ENCODE measurements at regions not wholly inside any gene's neighbourhood (a gene's known extent, or its start where the extent isn't known, plus 50 kb on each side); places are given as distances from the start of the nearest gene placed in this dataset.

DNA sequence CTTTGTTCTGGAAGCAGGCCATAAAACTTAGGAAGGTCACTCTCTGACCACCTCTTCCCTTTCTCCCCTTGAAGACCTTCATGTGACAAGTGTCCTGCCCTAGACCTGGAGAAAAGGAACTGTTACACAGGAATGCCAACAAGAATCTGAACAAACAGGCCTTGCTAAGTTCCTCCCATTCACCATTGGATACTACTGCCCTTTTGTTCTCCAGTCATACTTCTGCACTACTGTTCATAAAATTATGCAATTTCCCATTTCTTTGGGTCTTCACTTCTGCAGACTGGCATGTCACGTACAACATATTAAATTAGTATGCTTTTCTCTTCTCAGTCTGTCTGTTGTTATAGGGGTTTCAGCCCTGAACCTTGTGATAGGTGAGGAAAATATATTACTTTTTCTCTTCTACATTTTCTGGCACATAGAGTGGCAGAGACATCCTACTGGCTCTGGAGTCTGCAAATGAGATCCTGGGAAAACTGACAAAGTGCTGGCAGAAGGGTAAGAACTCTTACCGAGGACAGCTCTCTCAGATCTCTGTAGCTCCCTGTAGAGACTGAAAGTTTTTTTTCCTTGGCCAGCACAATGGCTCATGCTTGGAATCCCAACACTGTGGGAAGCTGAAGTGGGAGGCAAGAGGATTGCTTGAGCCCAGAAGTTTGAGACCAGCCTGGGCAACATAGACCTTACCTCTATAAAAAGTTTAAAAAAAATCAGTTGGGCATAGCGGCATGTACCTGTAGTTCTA is 87.6 kb upstream of the SPRY2 start:
- CTCF ChIA-PET, result no interaction called here
- DNase-seq, result no peak
- Mint-ChIP-seq H3K4me1 (ENCODE audit: low read depth) (no peaks in the 10 kb centered on the region), H3K27me3 (ENCODE audit: low read depth) (no peaks in the 10 kb centered on the region), H3K27ac (no peak overlapping the region), H3K36me3 (ENCODE audit: low read depth) (no peaks in the 10 kb centered on the region), H3K4me3 (no peak overlapping the region), H3K9me3 (ENCODE audit: insufficient read depth) (peaks cover 4% of the 10 kb centered on the region)
- POLR2A ChIA-PET, result no interaction called here
- ATAC-seq, result no peak

DNA sequence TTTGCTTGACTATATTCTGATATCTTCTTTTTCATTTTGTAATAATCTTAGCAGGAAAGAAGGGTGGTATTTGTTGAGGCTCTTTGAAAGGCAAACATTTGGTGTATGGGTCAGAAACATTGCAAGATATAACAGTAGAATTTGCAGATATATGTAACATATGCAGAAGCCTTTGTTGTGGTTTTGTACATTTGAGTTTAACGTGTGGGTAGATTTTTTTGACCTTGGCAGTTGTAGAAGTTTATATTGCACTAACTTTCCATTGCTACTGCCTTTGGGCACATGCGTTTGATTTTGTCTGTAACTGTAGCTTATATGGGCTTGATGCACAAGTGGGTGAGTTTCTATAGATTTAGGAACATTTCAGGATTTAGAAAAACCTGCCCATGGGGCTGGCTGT is 78.5 kb upstream of the SPRY2 start:
- Mint-ChIP-seq H3K27ac (no peak overlapping the region), H3K27me3 (ENCODE audit: low read depth) (no peaks in the 10 kb centered on the region), H3K9me3 (ENCODE audit: insufficient read depth) (peaks cover 1% of the 10 kb centered on the region), H3K4me1 (ENCODE audit: low read depth) (no peaks in the 10 kb centered on the region), H3K36me3 (ENCODE audit: low read depth) (no peaks in the 10 kb centered on the region), H3K4me3 (no peak overlapping the region)
- ATAC-seq (peak; percentile 15), DNase-seq (no peak)
- POLR2A ChIA-PET, result no interaction called here
- CTCF ChIA-PET, result no interaction called here

DNA sequence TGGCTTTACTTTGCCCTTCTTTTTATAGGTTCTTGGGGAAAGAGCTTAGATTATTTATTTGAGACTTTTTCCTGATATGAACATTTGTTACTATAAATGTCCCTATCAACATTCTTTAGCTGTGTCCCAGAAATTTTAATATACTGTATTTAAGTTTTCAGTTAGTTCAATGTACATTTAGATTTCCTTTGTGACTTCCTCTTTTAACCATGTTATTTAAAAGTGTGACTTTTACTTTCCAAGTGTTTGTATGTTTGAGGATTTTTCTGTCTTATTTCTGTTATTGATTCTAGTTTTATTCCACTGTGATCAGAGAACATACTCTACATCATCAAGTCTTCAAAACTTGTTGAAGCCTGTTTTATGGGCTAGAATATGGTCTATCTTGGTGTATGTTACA is 72.7 kb upstream of the SPRY2 start:
- ATAC-seq, result no peak
- POLR2A ChIA-PET, result no interaction called here
- no peak for DNase-seq
- Mint-ChIP-seq H3K9me3 (ENCODE audit: insufficient read depth) (no peaks in the 10 kb centered on the region), H3K4me3 (no peak overlapping the region), H3K27me3 (ENCODE audit: low read depth) (no peaks in the 10 kb centered on the region), H3K36me3 (ENCODE audit: low read depth) (no peaks in the 10 kb centered on the region), H3K4me1 (ENCODE audit: low read depth) (no peaks in the 10 kb centered on the region), H3K27ac (no peak overlapping the region)
- CTCF ChIA-PET, result no interaction called here

DNA sequence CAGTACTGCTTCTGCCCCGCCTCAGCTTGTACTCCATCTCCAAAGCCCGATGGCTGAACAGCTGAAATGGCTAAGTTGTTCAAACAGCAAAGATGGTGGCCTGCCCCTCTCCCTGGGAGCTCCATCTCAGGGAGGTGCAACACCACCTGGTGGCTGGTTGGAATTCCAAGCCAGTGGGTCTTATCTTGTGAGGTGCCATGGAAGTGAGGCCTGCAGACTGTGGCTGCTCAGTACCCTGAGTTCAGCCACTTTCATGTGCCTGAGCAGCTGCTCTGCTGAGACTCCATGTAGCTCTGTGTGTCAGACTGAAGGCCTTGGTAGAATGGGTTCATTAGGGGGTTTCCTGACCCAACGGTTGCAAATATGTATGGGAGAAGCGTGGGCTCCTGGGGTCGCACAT is 67.3 kb upstream of the SPRY2 start:
- no peak overlapping the region for H3K4me3 Mint-ChIP-seq
- ChIA-PET POLR2A (no interaction called here), CTCF (no interaction called here)
- ATAC-seq (no peak), DNase-seq (no peak)
- no peak overlapping the region for H3K27ac Mint-ChIP-seq
- H3K27me3 Mint-ChIP-seq (ENCODE audit: low read depth), result no peaks in the 10 kb centered on the region
- no peaks in the 10 kb centered on the region for H3K4me1 Mint-ChIP-seq (ENCODE audit: low read depth)
- peaks cover 9% of the 10 kb centered on the region for H3K9me3 Mint-ChIP-seq (ENCODE audit: insufficient read depth)
- no peaks in the 10 kb centered on the region for H3K36me3 Mint-ChIP-seq (ENCODE audit: low read depth)

DNA sequence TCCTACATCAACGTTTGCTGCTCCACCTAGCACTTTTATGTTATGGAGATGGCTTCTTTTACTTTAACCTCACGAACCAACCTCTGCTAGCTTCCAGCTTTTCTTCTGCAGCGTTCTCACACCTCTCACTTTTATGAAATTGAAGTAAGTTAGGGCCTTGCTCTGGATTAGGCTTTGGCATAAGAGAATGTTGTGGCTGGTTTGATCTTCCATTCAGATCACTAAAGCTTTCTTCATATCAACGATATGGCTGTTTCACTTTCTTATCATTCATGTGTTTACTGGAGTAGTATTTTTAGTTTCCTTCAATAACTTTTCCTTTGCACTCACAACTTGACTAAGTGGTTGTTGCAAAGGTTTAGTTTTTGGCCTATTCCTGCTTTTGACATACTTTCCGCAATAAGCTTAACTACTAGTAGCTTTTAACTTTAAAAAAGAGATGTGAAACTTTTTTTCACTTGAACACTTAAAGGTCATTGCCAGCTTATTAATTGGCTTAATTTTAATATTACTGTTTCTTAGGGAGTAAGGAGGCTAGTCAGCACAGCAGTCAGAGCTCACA is 60.0 kb upstream of the SPRY2 start:
- Mint-ChIP-seq H3K27me3 (ENCODE audit: low read depth) (no peaks in the 10 kb centered on the region), H3K9me3 (ENCODE audit: insufficient read depth) (peaks cover 9% of the 10 kb centered on the region), H3K36me3 (ENCODE audit: low read depth) (no peaks in the 10 kb centered on the region), H3K4me1 (ENCODE audit: low read depth) (peaks cover 24% of the 10 kb centered on the region), H3K4me3 (no peak overlapping the region), H3K27ac (no peak overlapping the region)
- ATAC-seq (no peak), DNase-seq (no peak)
- POLR2A ChIA-PET, result interaction anchor here (0.7 kb wide), 1 partner anchor 16 kb away, joined by 3 read pairs; no protein-coding TSS in a partner anchor
- CTCF ChIA-PET, result no interaction called here

DNA sequence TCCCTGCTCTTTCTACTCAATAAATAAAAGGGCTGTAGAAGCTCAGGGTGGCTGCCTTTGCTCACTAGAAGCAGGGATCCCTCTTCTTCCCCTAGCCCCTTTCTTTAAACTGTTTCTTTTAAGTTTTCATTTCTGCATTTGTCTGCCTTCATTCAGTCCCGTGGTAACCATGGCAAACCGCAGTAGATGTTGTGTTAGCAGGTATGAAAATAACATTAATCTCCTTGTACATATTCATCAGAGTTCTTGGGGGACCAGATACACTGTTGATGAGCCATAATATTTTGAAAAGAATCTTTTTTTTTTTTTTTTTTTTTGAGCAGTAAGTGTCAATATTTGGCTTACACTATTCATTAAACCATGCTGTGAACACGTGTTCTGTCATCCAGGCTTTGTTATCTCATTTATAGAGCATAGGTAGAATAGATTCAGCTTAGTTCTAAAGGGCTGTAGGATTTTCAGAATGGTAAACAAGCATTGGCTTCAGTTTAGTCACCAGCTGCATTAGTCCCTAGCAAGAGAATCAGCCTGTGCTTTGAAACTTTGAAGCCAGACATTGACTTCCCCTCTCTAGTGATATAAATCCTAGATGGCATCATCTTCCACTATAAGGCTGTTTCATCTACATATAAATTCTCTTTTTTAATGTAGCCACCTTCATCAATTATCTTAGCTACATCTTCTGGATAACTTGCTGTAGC is 59.4 kb upstream of the SPRY2 start:
- CTCF ChIA-PET, result no interaction called here
- ATAC-seq (peak; percentile 37), DNase-seq (no peak)
- H3K4me3 Mint-ChIP-seq, result no peak overlapping the region
- H3K4me1 Mint-ChIP-seq (ENCODE audit: low read depth), result peaks cover 24% of the 10 kb centered on the region
- no peaks in the 10 kb centered on the region for H3K36me3 Mint-ChIP-seq (ENCODE audit: low read depth)
- H3K27me3 Mint-ChIP-seq (ENCODE audit: low read depth), result no peaks in the 10 kb centered on the region
- H3K27ac Mint-ChIP-seq, result peak overlapping the region; percentile 57
- peaks cover 9% of the 10 kb centered on the region for H3K9me3 Mint-ChIP-seq (ENCODE audit: insufficient read depth)
- POLR2A ChIA-PET, result interaction anchor here (0.7 kb wide), 1 partner anchor 16 kb away, joined by 3 read pairs; no protein-coding TSS in a partner anchor

DNA sequence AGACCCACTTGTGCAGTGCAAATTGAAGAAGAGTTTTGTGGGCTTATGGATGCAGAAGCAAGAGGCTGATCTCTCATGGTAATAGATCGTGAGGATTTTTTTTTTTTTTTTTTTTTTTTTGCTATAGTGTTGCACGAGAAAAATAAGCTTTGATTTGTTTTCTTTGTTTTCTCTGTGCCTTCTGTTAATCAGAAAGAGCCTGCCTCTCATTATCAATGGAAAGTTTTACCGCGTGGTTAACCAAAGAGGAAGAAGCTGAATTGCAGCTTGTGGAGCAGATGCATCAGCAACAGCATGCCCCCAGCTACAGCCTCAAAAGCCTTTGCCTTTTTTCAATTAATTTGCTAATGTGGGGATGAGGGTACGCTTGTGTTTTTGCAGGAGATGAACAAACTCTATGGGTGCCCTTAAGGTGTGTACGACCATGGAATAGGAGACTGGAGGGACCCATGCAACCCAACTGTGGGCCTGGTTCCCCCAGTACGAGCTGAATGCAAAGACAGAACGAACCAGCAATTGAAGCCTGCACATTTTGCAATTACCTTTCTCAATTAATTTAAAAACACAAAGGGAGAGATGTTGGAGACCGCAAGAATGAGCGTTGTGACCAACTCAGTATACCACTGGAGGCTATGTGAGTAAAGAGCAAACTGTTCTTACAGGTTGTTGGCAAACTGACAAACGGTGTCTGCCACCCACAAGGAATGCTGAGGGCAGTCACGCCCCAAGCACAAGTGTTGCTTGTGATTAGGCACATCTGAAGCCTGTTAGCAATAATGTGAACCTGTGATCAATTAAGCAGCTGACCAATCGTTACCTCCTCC is 58.6 kb upstream of the SPRY2 start:
- ATAC-seq (peak; percentile 57), DNase-seq (peak; percentile 21)
- H3K9me3 Mint-ChIP-seq (ENCODE audit: insufficient read depth), result peaks cover 5% of the 10 kb centered on the region
- H3K4me3 Mint-ChIP-seq, result peak overlapping the region; percentile 18
- no peaks in the 10 kb centered on the region for H3K27me3 Mint-ChIP-seq (ENCODE audit: low read depth)
- CTCF ChIA-PET, result no interaction called here
- no peaks in the 10 kb centered on the region for H3K36me3 Mint-ChIP-seq (ENCODE audit: low read depth)
- H3K27ac Mint-ChIP-seq, result no peak overlapping the region
- H3K4me1 Mint-ChIP-seq (ENCODE audit: low read depth), result peaks cover 24% of the 10 kb centered on the region
- POLR2A ChIA-PET, result no interaction called here
